ENCODE measurements at regions not wholly inside any gene's neighbourhood (a gene's known extent, or its start where the extent isn't known, plus 50 kb on each side); places are given as distances from the start of the nearest gene placed in this dataset.

- TF ChIP-seq CTCF (IDR thresholded peaks at IDR 0.05 in 2 of 3, conservative IDR thresholded peaks at IDR 0.05 in 1 of 3; ENCODE audit: insufficient read depth in 2 of 3, low read depth in 1 of 3, low read length in 3 of 3) (no peak), MYC (IDR thresholded peaks at IDR 0.05; ENCODE audit: low read depth, low read length) (no peak), MYC (CRISPR knock-in tag; IDR thresholded peaks at IDR 0.05; ENCODE audit: borderline replicate concordance, low read depth) (no peak), BHLHE40 (IDR thresholded peaks at IDR 0.05; ENCODE audit: low read length) (no peak), ATF7 (IDR thresholded peaks at IDR 0.05) (no peak), JUN (IDR thresholded peaks at IDR 0.05; ENCODE audit: borderline replicate concordance, low read depth, low read length) (no peak), JUN (CRISPR knock-in tag; IDR thresholded peaks at IDR 0.05; ENCODE audit: borderline replicate concordance) (no peak), HOMEZ (CRISPR knock-in tag; IDR thresholded peaks at IDR 0.05) (no peak), ZNF143 (CRISPR knock-in tag; IDR thresholded peaks at IDR 0.05) (no peak), FOXJ3 (CRISPR knock-in tag; IDR thresholded peaks at IDR 0.05) (no peak), EHMT2 (IDR thresholded peaks at IDR 0.05) (no peak)
These were observed 110.8 kb upstream of the FBXO11 start for GRCh38 chr2:48017136-48017535.

Measured in K562 (cell line).